Spleen (tissue), 7 donors: ENCODE measurements at regions not wholly inside any gene's neighbourhood (a gene's known extent, or its start where the extent isn't known, plus 50 kb on each side); places are given as distances from the start of the nearest gene placed in this dataset.

Source experiments
- POLR2A ChIP-seq, 3 donors: fragments of 450-650 bp; IDR thresholded peaks; one replicate each; pipeline ENCODE4 v1.5.1; 2017; ENCODE audit warnings: antibody characterized with exemption in 3 of 3, mild to moderate bottlenecking in 1 of 3
- POLR2AphosphoS5 ChIP-seq, 3 donors: sonication (generic); formaldehyde crosslinking; IDR thresholded peaks; one replicate each; pipeline ENCODE4 v1.5.1; 2017; ENCODE audit warnings: antibody characterized with exemption in 3 of 3
- TF ChIP-seq, protein P1 (sequence below), 11 experiments: fragments of 200-600 bp in 7 of 11; fragments of 450-650 bp in 4 of 11; sonication (generic) in 4 of 11; IDR thresholded peaks in 8 of 11; conservative IDR thresholded peaks in 3 of 11; 1 replicate in 7 of 11; 2 replicates in 4 of 11; pipeline versions ENCODE4 v1.4.0 to v1.8.0; 2016 to 2021; ENCODE audit warnings: antibody characterized with exemption in 11 of 11, inconsistent platforms in 4 of 11, mild to moderate bottlenecking in 1 of 11
- donor health status: DM: no; HTN: no; CAD: no; lungs with moderate emphysema.
- donor health status: DM: no; HTN: no; CAD: no.
- donor health status: DM: no; HTN: no; CAD: no.

- TF ChIP-seq POLR2A (IDR thresholded peaks at IDR 0.05): no peak
- TF ChIP-seq, protein P1, sequence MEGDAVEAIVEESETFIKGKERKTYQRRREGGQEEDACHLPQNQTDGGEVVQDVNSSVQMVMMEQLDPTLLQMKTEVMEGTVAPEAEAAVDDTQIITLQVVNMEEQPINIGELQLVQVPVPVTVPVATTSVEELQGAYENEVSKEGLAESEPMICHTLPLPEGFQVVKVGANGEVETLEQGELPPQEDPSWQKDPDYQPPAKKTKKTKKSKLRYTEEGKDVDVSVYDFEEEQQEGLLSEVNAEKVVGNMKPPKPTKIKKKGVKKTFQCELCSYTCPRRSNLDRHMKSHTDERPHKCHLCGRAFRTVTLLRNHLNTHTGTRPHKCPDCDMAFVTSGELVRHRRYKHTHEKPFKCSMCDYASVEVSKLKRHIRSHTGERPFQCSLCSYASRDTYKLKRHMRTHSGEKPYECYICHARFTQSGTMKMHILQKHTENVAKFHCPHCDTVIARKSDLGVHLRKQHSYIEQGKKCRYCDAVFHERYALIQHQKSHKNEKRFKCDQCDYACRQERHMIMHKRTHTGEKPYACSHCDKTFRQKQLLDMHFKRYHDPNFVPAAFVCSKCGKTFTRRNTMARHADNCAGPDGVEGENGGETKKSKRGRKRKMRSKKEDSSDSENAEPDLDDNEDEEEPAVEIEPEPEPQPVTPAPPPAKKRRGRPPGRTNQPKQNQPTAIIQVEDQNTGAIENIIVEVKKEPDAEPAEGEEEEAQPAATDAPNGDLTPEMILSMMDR (IDR thresholded peaks at IDR 0.05 in 8 of 11, conservative IDR thresholded peaks at IDR 0.05 in 3 of 11): no peak
- TF ChIP-seq POLR2AphosphoS5 (IDR thresholded peaks at IDR 0.05): no peak
These were observed 314.4 kb downstream of the PCDH7 start for GRCh38 chr4:31034550-31034949.
